HuH-7 (cell line): ENCODE measurements at regions not wholly inside any gene's neighbourhood (a gene's known extent, or its start where the extent isn't known, plus 50 kb on each side); places are given as distances from the start of the nearest gene placed in this dataset.
"Not testable (repeated sequence)": the region's sequence is repeated elsewhere in the genome, so short reads cannot be mapped to it uniquely, and the experiment has no call there.

Source experiments
- DNase-seq: peaks from one replicate; pipeline ENCODE4 v3.0.0; 2011; ENCODE audit warnings: low spot score

GRCh38 chr17:45649796-45650195 is 134.3 kb upstream of the CRHR1 start:
- no peak for DNase-seq

GRCh38 chr17:45650561-45650960 is 133.6 kb upstream of the CRHR1 start:
- no peak for DNase-seq

- DNase-seq: no peak
Measured at GRCh38 chr17:45651145-45651709, 132.9 kb upstream of the CRHR1 start.

GRCh38 chr17:45653616-45654015 is 130.5 kb upstream of the CRHR1 start:
- DNase-seq: no peak

GRCh38 chr17:45656527-45657181 is 127.5 kb upstream of the CRHR1 start:
- no peak for DNase-seq

GRCh38 chr17:45660474-45660873 is 123.6 kb upstream of the CRHR1 start:
- no peak for DNase-seq

- DNase-seq: no peak
Measured at GRCh38 chr17:45662432-45662831, 121.7 kb upstream of the CRHR1 start.

GRCh38 chr17:45663772-45664171 is 120.3 kb upstream of the CRHR1 start:
- DNase-seq: no peak

GRCh38 chr17:45664921-45665320 is 119.2 kb upstream of the CRHR1 start:
- DNase-seq: no peak

- no peak for DNase-seq
Measured at GRCh38 chr17:45666046-45666600, 118.0 kb upstream of the CRHR1 start.

- DNase-seq: no peak
Measured at GRCh38 chr17:45666641-45667040, 117.5 kb upstream of the CRHR1 start.

- DNase-seq: no peak
Measured at GRCh38 chr17:45667591-45668171, 116.4 kb upstream of the CRHR1 start.

GRCh38 chr17:45668316-45668715 is 115.8 kb upstream of the CRHR1 start:
- no peak for DNase-seq

- no peak for DNase-seq
Measured at GRCh38 chr17:45672301-45672700, 111.8 kb upstream of the CRHR1 start.

GRCh38 chr17:45672792-45673191 is 111.3 kb upstream of the CRHR1 start:
- no peak for DNase-seq

GRCh38 chr17:45673759-45674158 is 110.4 kb upstream of the CRHR1 start:
- not testable (repeated sequence) for DNase-seq

- DNase-seq: no peak
Measured at GRCh38 chr17:45675012-45675411, 109.1 kb upstream of the CRHR1 start.

- DNase-seq: no peak
Measured at GRCh38 chr17:45675892-45676291, 108.2 kb upstream of the CRHR1 start.

- no peak for DNase-seq
Measured at GRCh38 chr17:45676695-45677094, 107.4 kb upstream of the CRHR1 start.

- DNase-seq: no peak
Measured at GRCh38 chr17:45677770-45678169, 106.3 kb upstream of the CRHR1 start.

GRCh38 chr17:45679426-45679825 is 104.7 kb upstream of the CRHR1 start:
- DNase-seq: no peak

GRCh38 chr17:45680360-45680759 is 103.8 kb upstream of the CRHR1 start:
- no peak for DNase-seq

- DNase-seq: no peak
Measured at GRCh38 chr17:45681706-45682105, 102.4 kb upstream of the CRHR1 start.

GRCh38 chr17:45686250-45686649 is 97.9 kb upstream of the CRHR1 start:
- no peak for DNase-seq
